ENCODE measurements at regions not wholly inside any gene's neighbourhood (a gene's known extent, or its start where the extent isn't known, plus 50 kb on each side); places are given as distances from the start of the nearest gene placed in this dataset.

GRCh38 chr2:225184948-225185347, 142.7 kb upstream of the DOCK10 start:
- TF ChIP-seq CTCF (IDR thresholded peaks at IDR 0.05) (no peak), POLR2A (IDR thresholded peaks at IDR 0.05) (no peak)
